ENCODE measurements at regions not wholly inside any gene's neighbourhood (a gene's known extent, or its start where the extent isn't known, plus 50 kb on each side); places are given as distances from the start of the nearest gene placed in this dataset.
A peak's percentile ranks its signal among the peaks of the same experiment; 100 is the strongest.

DNA sequence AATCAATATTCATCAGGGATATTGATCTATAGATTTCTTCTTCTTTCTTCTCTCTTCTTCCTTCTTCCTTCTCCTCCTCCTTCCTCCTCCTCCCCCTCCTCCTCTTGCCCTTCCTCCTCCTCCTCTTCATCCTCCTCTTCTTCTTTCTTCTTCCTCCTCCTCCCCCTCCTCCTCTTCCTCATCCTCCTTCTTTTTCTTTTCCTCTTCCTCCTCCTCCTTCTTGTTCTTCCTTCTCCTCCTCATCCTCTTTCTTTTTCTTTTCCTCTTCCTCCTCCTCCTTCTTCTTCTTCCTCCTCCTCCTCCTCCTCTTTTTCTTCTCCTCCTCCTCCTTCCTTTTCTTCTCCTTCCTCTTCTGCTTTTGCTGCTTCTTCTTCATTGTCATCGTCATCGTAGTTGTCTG lies 52.4 kb upstream of the SERINC1 start:
- DNase-seq (ENCODE audit: low read depth in 2 of 2), result no peak

DNA sequence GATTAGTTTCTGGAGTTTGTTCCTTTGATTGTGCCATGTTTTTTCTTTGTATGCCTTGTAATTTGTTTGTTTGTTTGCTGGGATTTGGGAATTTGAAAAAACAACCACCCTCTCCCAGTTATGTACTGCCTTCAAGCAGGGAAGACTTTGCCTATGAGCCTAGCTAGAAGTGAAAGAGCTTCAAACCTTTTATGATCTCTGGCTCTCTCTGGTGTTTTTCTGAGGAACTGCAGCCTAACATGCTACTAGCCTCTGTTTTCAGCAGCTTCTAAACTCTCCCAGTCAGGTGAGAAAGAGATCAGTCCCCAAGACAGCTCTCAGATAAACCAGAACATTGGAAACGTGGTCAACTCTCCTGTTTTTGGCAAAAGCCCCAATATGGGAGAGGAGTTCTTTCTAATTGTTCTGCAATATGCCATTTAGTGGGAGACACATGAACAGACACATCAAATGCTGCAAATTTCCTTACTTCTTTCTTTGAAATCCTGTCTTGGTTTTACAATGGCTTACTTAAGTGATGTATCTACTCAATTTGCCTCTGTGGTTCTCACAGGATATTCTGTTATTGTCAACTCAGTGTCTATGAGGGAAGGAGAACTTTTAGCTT lies 58.9 kb upstream of the SERINC1 start:
- peak; percentile 1 to 49 for DNase-seq (ENCODE audit: low read depth in 2 of 2)

DNA sequence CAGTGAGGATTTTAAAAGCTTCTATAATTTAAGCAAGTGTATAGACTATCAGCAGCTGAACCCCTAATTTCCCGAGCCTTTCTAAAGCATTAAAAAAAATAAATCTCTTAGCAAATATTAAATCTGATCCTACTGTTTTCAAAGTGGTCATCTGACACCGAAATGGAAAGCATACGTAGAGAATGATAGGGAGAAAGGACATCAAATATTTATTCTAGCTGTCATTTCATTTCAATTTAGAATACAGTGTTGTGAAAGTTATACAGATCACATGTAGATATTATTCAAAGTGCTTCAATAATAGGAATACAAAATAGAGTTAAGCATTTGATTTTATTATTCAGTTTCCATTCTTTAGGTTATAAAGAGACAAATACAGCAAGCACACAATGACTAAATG lies 61.9 kb upstream of the PKIB start:
- DNase-seq (ENCODE audit: low read depth in 2 of 2), result no peak

DNA sequence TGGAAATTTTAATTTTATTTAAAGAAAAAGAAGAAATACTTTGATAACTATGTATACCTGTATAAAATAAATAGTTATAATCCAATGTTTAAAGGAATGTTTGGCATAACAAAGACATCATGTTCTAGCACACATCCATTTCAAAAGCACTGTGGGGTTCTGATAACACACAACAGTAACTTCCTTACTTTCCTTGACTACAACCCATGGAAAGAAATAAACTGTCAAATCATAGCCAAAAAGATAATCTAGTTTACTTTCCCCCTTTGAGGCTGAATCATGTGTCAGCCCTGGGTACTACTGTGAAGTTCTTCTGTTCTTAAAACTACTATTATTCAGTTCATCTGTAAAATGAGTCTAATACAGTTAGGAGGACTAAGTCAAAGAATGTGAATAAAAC lies 61.4 kb upstream of the PKIB start:
- DNase-seq (ENCODE audit: low read depth in 2 of 2), result no peak

DNA sequence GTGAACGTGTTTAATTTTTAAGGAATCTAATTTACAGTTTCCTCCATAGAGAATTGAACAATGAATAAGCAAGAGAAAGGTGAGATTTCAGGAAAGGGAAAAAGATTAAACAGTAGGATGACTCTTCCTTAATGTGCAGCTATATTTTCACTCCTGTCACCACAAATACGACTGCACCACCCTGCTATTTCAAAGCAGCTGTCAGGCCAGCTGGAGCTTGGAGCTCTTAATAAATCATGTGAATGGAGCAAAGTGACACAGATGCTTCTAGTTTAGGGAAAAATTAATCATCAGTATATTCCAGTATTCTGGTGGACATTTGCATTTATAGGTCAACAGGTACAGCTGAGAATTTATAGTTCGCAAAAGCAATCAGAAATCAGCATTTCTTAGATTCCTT lies 56.5 kb upstream of the PKIB start:
- DNase-seq (ENCODE audit: low read depth in 2 of 2), result no peak

DNA sequence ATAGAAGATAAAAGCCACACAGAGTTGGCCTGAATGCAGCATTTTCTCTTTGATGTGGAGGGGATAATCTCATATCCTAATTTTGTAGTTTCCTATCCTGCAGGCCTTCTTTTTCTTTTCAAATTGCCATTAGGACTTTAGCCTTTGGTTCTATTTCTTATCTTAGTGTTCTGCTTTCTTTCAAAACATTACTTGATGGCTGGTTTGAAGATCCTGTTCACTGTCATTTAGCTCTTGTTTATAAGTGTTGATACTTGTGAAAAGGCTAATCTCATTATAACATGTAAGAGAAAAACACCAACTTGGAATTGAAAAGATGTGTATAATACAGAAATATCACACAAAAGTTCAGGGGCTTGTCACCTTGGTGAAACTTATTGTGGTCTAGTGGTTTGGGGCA lies 54.6 kb upstream of the PKIB start:
- no peak for DNase-seq (ENCODE audit: low read depth in 2 of 2)

DNA sequence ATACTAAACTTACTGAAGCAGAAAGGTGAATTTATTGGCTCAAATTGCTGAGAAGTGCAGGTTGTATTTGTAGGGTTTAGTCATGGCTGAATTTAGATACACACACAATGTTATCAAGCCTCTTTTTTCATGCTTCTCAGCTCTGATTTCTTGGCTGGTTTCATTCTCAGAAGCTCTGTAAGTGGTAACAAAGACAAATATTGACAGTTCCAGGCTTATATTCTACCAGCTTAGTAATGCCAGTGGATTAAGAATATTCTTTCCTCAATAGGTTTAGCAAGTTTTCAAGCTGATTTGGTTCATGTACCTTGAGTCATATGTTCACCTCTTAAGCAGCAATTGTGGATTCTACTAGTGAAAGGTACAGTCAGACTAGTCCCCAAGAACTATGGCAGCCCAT lies 52.1 kb upstream of the PKIB start:
- DNase-seq (ENCODE audit: low read depth in 2 of 2), result no peak

Measured in stimulated activated CD4-positive, alpha-beta T cell treated with anti-CD3 and anti-CD28 coated beads, Interleukin-1b, Interleukin-23, amount 100 ng/mL, for 4 hours (primary cell).